Stimulated activated CD8-positive, alpha-beta memory T cell treated with anti-CD3 and anti-CD28 coated beads, Interleukin-2, amount 100 ng/mL, for 1 hour (primary cell): ENCODE measurements at regions not wholly inside any gene's neighbourhood (a gene's known extent, or its start where the extent isn't known, plus 50 kb on each side); places are given as distances from the start of the nearest gene placed in this dataset.
"Not testable (repeated sequence)": the region's sequence is repeated elsewhere in the genome, so short reads cannot be mapped to it uniquely, and the experiment has no call there.

Experiments
- DNase-seq, 2 donors: peaks; one replicate each; pipeline ENCODE4 v3.0.0-alpha.2; 2020; ENCODE audit warnings: low read depth in 2 of 2

DNA sequence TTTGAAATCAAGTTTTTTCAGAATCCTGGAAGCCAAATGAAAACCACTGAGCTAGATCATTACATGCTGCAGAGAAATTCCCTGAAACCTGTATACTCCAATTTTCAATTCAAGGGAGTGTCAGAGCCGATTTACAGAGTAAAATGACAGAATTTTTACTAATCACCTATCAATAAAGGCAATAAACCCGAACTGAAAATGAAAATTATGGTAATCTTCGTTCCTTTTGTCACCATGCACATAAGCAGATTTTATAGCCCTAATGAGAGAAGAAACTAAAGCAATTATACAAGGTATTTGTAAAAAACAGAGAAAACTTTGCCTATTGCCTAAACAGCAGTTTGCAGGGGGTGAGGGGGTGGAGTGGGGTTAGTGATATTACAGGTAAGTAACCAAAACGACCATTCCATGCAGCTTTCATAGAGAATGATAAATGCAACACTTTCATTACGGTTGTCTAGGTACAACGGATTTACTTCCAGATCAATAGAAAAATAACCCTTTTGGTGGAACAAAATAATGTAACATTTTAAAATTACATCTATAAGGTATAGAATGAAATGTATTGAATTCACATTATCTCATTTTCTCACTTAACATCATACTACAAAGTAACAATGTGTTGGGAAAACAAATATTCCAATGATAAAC lies 115.2 kb upstream of the BEND6 start:
- no peak for DNase-seq

DNA sequence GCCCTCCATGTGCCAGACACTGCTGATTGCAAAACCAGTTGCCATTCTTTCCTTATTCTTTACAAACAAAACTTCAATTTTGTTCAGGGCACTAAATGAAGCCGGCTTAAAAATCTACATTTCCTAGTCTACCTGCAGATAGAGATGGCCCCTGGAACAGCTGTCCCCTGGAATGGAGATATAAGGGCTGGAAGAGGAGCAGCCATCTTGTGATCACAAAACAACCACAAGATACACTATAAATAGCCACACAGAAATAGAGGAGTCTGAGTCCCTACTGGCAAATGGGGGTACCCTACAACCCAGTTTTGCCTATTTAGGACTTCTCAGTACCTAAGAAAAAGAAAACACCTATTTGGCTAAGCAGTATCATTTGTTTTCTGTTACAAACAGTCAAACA lies 115.9 kb upstream of the BEND6 start:
- DNase-seq = no peak

DNA sequence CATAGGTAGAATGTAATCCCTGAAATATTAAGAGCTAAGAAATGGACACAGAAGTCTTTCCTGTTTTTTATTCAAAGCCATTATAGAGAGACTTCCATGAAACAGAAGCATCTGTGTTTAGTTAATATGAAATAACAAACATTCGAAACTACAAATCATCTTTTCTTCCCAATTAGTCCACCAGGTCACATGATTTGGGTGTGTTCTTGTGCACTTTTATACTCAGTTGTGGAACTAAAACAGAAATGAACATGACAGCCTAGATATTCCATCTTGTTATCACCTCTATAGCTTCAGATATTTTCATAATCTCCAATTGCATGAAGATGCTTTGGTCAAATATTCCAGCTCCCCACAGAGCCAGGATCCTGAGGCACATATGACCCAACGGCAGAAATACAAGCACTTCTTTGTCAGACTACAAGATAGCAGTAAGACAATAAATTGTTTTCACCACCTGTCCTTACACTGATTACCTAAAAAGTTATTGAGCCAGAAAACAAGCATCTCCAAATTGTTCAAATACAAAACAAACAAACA lies 116.8 kb upstream of the BEND6 start:
- DNase-seq = no peak

DNA sequence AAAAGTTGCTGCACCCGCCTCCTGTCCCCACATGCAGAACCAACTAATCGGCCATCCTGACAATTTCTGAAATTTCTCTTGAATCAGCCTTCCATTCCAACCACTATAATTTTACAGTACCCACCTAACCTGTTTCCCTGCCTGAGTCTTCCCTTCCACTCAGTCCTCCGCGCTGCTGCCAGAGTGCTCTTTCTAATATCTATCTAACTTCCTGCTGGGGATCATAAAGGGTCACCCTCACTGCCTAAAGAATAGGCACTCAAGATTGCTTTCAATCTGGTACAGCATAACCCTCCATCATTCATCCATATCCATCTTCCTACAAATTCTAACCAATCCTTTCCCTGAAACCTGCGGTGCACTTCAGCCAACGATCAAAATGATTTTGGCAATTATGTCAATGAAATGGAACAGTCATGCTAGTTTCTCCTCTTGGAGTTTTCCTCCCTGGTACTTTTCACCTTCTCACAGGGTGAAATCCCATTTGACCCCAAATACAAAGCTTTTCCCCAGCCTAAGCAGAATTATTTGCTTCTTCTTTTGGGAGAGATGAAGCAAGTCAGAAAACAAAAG lies 117.5 kb upstream of the BEND6 start:
- DNase-seq = no peak

DNA sequence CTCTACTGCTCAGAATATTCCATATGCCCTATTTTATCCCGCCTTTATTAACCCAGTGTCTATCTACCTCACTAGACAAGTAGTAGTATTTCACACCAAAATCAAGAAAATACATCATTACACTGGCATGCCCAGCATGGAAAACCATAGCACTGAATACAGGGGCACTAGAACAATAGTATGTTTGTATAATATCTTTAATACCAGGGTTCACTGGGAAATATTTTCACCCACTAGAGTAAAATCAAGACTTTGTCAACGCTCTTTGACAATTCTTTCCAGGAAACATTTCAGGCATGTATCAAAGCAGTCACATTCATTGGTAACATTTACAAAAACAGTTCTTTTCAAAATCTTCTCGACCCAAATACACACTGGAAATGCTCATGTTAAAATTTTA lies 119.3 kb upstream of the BEND6 start:
- DNase-seq = no peak

DNA sequence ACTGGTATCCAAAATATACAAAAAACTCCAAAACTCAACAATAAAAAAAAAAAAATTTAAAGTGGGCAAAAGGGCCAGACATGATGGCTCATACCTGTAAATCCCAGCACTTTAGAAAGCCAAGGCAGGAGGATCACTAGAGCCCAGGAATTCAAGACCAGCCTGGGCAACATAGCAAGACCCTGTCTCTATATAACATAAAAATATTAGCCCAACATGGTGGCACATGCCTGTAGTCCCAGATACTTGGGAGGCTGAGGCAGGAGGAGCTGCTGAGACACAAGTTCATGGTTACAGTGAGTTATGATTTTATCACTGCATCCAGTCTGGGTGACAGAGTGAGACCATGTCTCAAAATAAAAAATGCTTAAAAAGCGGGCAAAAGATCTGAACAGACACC lies 121.0 kb upstream of the BEND6 start:
- DNase-seq = no peak

DNA sequence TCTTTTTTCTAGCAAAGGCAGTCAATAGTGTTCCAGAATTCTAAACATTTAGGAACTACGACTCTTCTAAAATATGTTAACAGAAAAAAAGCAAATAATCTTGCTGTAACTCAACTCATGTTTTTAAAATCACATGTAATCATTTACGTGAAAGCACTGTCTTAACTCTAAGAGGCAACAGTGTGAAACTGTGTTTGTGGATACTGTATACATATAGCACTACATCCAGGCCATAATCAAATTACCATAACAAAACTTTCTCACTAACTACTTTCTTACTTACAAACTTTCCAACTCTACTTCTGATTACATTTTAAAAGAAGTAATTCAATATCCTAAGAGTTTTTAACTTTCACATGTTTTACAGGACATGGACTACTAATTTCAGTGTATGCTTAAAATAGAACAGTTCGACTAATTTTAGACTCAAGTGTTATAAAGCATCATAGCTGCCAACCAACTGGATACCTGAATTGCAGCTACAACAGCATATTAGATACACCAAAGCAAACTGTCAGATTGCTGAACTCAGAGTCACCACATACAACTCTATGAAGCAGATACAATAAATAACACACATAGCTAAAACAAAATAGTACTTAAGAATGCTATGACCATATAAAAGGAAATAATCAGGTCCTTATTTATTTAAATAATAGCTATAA lies 121.6 kb upstream of the BEND6 start:
- no peak for DNase-seq

DNA sequence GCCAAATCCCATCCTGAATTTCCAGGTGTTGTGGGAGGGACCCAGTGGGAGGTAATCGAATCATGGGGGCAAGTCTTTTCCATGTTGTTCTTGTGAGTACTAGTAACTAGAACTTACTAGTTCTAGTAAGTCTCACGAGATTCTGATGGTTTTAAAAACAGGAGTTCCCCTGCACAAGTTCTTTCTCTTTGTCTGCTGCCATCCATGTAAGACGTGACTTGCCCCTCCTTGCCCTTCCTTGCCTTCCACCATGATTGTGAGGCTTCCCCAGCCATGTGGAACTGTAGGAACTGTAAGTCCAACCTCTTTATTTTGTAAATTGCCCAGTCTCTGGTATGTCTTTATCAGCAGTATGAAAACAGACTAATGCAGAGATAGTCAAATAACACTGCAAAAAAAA lies 122.7 kb upstream of the BEND6 start:
- no peak for DNase-seq

DNA sequence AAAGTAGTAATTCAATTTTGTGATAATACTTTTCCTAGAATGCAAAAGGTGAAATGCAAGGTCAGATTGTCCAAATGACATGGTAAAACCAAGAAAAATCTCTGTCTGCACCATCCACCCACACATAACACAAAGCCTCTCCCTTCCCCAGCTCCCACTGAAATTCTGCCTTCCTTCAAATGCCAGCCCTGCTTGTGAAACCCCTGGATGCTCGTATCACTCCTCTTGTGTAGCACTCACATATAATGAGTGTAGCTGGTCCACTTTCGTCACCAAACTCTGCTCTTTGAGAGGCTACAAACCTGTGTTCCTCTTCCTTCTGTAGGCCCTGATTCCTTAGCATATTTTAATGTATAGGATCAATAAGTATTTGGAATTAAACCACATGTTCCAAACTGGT lies 123.6 kb upstream of the BEND6 start:
- no peak for DNase-seq

DNA sequence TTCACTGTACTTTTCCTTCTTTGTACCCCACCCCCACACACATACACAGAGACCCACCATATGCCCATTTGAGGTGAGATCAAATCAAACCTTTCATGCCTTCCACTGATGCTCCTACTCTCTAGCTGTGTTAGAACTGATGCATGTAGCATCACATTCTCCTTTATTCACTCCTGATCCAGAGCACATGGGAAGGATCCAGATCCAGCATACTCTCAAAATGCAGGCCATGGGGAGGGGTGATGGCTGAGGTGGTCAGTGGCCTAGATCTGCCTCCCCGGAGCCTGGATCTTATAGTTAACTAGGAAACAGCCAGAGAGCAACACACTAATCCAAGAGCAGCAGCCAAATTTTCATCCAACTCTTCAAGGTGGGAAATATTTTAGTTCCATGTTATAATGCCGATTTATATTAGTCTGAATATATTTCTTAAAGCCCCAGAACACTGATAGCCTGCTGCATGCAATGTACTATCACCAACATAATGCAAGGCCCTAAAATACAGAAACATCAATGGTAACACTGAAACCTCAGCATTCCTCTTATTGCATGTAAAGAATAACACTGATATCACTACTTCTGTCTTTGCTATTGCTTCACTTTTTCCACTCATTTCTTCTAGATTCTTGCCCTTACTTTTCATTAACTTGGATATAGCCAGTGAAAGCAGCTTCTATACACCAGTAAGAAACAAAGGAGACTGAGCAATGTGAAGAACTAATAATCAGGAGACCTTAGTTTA lies 126.8 kb upstream of the BEND6 start:
- no peak for DNase-seq

DNA sequence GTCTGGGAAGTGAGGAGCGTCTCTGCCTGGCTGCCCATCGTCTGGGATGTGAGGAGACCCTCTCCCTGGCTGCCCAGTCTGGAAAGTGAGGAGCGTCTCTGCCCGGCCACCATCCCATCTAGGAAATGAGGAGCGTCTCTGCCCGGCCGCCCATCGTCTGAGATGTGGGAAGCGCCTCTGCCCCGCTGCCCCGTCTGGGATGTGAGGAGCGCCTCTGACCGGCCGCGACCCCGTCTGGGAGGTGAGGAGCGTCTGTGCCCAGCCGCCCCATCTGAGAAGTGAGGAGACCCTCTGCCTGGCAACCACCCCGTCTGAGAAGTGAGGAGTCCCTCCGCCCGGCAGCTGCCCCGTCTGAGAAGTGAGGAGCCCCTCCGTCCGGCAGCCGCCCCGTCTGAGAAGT lies 130.5 kb upstream of the BEND6 start:
- DNase-seq = not testable (repeated sequence)

DNA sequence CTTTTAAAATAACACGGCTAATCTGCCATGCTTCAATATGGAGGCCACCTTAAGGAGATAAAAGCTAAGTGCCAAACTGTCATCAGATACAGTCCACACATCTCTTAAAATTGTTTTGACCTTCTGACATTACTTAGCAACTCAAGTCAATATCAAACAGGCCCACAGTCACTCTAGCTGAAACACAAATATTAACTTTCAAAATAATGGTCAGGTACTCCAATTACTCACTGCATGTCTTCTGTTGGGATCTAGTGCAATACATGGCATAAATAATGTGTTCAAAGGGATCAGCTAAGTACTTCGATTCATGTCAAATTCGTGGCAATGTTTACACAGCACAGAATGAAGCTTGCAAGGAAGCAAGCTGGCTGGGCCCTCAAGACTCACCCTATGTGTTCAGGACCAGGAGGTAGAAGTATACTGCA lies 133.9 kb upstream of the BEND6 start:
- no peak for DNase-seq

DNA sequence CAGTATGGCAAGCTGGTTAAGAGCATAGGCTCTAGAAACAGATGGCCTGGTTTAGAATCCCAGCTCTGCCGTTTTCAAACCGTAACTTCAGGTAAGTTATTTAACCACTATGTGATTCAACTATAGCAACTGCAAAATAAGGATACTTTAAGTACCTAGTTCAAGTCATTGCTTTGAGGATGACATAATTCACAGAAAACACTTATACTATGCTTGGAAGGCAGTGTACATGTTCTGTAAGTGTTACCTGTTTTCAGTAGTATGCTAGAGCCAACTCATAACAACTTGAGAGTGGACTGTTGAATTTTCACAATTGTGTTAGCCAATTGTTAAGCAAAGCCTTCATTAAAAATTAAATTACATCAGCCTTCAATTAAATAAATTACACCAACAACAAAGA lies 134.8 kb upstream of the BEND6 start:
- no peak for DNase-seq

DNA sequence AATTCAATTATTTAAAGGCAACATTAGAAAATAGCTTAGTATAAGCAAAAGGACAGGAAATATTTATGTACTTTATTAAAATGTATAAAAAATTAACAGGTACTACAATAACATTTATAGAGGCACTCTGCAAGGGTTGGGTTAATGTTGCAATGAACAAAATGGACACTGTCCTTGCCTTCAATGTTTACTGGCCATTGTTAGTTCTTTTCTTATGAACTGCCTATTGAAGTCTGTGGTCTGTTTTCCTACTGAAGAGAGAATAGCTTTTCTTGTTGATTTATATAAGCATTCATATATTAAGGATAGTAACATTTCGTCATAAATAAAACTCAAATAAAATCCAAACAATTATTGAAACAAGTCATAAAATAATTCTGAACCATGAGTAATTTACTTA lies 135.3 kb upstream of the BEND6 start:
- no peak for DNase-seq

DNA sequence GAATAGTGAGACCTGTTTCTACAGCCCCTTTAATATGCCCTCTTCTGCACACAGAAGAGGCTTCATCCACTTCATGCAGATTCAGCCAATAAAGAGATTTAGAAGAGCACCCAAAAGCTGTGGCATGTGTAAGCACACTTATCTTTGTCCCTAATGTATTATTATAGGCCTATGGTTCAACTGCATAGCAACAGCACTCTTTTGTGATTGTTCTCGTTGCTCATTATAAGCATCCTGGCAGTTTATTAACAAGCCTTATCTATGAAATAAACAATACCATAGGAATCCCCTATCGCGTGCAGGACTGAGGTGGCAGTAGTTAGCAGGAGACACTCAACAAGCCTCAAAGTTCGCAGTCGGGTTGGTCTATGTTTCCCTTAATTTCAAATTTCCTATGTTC lies 138.5 kb upstream of the BEND6 start:
- no peak for DNase-seq

DNA sequence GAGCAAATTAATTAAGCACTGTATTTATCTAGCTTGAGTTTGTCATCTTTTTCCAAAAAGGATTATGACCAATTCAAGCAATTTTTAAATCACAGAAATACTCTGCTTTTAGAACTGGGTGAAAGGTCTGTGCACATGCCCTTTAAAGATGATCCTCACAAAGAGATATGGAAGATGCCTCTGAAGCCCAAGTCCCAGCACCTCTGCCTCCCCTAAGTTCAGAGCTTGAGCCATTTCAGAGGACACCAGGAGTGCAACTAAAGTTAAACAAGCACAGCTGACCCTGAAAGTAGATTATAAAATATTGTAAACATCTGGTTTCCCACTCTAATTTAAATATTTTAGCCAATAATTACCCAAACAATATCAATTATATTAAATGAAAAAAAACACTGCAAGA lies 139.5 kb upstream of the BEND6 start:
- DNase-seq = no peak

DNA sequence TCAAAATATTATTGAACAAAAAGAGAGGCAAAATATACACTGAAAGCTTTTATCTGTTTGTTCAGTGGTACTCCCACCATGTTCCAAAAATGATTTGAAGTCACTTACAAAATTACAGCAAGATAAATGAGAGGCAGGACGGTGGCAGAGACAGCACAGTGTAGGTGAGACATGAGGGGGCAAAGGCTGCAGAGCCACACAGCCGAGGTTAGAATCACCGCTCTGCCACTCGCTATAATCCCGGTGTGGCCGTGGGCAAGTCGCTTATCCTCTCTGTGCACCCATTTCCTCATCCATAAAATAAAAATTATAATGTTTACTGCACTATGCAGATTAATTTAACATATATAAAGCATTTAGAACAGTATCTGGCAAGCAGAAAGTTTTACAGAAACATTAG lies 140.1 kb upstream of the BEND6 start:
- no peak for DNase-seq

DNA sequence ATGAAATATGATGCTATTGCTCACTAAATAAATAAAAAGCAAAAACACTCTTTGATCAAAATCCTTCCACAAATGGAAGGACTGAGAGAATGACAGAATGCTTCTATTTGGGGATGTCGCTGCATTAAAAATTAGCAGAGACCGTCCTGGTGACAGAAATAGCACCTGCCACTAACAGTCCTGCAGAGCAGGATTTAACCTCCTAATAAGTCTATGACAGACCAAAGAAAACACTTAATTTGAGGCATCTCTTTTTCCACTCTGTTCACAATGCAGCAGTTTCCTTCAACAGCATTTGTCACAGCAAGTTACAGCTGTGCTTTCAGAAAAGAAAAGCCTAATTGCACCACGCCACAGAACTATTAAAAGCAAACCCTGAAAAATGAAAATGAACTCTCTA lies 140.6 kb upstream of the BEND6 start:
- no peak for DNase-seq

DNA sequence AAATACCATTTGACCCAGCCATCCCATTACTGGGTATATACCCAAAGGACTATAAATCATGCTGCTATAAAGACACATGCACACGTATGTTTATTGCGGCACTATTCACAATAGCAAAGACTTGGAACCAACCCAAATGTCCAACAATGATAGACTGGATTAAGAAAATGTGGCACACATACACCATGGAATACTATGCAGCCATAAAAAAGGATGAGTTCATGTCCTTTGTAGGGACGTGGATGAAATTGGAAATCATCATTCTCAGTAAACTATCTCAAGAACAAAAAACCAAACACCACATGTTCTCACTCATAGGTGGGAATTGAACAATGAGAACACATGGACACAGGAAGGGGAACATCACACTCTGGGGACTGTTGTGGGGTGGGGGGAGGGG lies 142.1 kb upstream of the BEND6 start:
- not testable (repeated sequence) for DNase-seq

DNA sequence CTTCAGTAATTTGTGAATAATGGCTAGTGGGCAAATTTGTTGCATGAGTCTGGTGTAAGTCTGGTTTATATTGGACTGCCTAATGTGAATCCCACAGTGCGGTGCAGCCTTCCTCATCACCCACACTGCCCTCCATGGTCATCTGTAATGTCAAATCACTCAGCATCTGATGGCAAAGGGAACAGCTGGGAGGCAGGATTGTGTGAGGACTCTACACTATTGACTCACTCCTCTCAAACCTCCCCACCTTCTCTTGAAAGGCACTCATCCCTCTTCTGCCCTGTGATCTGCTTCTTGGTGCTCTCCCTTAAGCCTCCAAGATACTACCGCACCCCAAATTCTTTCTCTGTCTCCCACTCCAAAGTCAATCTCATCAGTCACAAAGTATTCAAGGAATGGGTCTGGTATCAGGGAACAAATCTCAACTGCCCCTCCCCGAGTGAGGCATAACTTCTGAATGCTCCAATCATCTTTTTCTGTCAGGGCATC lies 146.0 kb upstream of the BEND6 start:
- no peak for DNase-seq

DNA sequence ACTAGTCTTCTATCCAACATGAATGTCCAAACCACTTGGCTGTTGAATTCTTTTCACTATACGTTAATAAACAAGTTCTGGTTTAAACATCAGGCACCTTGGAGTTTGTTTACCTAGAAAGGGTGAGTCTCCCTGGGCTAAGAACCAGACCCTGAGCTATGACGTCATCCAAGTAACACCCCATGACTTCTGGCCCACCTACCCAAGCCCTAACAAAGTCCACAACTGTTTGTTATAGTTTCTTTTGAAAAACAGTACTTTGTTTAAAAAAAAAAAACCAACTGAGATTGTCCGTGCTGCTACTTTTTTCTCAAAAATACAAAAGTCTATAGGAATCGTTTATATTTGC lies 146.9 kb upstream of the BEND6 start:
- no peak for DNase-seq

DNA sequence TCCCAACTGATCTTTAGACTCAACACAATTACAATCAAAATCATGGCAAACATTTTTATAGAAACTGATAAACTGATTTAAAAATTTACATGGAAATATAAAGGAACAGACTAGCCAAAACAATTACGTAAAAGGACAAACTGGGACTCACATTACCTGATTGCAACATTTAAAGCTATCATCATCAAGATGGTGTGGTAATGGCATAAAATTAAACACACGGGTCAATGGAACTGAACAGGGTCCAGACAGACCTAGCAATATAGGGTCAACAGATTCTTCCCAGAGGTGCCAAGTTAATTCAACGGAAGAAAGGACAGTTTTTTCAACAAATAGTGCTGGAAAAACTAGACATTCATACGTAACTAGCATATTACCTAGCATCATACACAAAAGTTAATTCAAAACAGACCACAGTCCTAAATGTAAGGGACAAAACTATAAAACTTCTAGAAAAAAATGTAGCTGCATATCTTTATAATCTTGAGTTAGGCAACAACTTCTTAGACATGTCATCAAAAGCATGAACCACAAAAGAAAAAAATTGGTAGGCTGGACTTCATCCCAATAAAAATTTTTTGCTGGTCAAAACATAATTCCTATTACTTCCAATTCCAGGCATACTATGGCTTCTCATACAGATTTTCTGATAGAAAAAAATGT lies 147.4 kb upstream of the BEND6 start:
- DNase-seq = no peak
